ENCODE measurements at regions not wholly inside any gene's neighbourhood (a gene's known extent, or its start where the extent isn't known, plus 50 kb on each side); places are given as distances from the start of the nearest gene placed in this dataset.

DNA sequence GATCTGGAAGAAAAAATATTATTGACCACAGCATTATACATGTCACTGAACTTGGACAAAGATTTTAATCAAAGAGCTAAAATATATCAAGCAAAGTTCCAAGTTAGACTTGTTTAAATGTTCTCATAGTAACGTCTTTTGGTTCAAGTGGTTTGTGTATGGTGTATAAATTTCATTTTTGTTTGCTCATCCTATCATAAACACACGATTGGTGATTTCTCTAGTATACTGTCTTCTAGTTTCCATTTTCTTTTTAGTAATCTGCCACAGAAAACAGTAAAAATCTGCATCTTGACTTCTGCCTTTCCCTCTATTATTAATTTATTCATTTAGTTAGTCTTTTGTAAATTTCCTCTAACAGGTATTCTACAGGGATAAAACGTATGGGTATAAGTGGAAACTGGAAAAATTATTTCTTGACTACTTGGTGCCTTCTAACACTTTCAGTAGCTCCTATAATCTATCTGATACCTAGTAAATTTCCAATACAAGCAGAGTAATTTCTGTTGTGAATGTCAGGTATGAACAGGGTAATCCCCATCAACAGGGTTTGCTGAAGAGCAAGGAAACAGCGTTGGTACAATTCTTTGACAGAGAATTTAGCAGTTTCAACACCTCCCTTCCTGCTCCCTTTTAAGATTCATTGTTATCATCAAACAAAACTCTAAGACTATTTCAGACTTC lies 268.0 kb downstream of the PTPRC start:
- no peak for DNase-seq

DNA sequence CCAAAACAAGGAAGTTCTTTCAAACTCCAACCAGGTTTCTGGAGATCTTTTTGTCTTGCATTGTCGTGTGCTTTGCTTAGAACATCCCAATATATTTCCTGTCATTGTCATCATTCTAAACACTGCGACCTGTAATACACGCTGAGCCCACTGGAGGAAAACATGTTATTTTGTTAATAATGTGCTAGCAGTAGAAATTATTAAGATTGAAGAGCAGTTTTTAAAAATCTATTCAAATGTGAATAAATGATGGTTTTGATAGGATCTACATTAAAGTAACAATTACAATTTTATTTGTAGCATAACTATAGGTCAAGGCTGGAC lies 268.5 kb downstream of the PTPRC start:
- DNase-seq = no peak

DNA sequence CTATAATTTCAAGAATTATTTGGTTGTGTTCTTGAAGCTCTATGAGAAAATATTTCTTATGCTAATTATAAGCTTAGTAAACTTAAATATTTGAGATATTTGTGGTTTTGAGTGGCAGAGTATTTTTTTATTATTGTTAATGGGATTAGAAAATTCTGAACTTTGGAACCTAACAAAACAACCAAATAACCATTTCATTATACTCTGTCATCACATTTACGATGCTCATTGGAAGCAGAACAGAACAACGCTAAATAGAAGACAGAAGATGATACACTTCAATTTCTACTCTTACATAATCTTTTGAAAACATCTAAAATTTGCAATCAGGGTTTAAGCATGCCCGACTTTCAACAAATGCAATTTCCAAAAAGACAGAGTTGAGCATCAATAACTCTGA lies 270.2 kb downstream of the PTPRC start:
- no peak for DNase-seq

DNA sequence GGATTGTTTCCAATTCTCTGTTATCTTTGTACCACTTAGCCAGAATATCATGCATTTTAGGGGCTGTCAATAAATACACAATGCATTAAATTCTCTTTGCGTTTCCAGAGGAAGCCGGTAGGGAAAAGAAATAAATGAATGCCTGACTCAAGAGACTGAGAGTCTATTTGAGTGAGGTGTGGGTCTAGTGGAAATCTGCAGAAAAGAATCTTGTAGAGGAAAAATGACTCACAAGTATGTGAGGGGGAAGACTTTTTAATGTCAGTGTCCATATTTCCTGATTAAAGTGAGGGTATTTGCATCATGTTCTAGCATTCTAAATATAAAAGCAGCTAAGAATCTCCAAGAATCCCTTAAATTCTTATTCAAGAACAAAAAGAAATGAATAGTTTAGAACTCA lies 271.1 kb downstream of the PTPRC start:
- no peak for DNase-seq

DNA sequence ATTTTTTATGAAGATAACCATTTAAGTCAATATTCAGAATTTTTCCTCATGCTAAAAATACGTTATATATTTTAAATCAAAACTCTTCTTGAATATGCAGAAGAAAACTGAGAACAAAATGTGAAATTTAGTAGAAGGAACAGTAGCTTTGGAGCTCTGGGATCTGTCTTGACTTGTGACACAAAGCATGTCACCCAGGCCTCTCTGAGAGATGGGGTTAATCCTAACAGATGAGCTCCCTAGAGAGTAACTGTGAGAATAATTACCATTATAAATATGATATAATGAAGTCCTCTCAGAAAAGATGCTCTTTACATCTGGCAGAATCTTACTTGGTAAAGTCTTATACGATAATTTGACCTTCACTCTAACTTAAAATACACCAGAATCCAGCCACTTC lies 272.0 kb downstream of the PTPRC start:
- no peak for DNase-seq

DNA sequence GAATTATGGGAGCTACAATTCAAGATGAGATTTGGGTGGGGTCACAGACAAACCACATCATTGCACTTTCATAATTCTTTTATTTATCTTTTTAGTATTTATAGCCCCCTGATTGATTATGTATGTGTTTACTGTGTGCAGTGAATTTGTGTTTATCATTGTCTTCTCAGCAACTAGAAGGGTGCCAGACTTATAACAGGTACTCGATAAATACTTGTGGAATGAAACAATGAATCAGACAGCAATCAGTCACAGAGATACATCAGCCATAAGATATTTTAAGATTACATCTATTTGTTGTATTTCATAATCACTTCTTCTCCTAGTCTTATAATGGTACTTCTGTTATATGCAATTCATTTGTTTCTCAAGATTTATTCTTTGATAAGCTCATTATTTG lies 273.2 kb downstream of the PTPRC start:
- DNase-seq = no peak

DNA sequence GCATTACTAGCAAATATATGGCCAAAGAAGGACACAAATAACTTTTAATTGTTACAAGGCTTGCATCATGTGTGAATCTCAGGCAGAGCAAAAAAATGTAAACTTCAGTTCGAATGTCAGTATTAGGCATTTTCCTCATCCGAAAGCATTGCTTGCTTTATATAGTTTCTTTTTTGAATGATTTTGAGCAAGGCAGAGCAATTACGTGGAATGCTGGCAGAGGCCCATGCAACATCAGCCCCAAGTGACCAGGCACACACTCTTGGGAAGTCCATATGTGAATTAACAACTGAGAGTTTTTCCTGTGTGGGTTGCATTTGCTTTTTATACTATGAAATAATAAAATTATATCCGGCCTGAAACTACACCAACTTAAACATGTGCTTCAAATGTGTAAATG lies 274.8 kb downstream of the PTPRC start:
- DNase-seq = no peak

DNA sequence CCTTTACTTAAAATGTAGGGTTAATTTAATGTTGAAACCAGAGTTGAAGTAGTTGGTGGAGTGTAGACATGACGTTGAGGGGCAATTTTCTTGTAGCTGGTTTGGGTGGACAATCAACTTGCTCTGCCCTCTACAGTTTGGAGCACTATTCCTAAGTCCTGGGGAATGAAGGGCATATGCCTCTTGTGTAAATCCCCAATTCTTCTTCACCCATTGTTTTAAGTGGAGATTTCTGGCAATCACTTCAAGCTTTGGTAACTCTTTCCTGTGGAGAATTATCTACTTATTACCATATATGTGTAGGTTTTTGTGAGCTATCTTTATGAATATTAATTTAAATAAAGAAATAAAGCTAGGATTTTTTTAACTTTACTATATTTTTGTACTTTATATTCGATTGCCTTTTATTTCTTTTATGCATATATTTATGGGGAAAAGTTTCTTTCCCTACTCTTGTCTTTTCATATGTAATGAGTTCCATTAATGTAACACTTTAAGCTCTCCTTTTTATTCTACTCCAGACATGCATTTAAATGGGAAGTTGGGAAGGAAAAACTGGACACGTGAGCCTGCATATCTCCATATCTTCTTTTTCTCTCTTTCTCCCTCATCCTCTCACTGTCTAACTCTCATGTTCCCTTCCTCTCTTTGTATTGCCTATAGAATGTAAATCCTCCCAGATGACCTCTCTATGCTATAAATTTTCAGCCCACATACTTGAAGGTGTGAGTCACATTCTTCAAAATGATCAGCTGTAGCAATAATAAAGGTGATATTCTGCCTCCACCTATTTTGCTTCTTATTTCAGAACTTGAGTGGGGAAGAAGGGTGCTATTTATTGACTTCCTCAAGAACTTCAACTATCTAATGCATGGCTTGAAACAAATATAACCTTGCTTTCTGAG lies 276.7 kb downstream of the PTPRC start:
- no peak for DNase-seq

DNA sequence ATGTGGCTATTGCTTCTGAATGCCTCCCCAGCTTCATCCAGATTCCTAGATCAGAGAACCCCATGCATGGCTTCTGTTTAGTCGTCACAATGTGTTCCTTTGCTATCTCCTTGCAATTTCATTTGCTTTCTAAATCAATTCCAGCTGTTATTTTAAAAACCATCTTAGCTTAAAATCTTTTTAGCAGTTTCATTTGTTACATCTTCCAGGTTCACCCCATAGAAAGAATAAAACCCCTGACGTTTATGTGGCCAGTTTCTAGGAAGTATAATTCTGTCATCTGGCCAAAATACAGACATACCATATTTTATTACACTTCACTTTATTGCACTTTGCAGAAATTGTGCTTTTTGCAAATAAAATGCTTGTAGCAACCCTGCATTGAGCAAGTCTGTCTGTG lies 278.4 kb downstream of the PTPRC start:
- DNase-seq = no peak

DNA sequence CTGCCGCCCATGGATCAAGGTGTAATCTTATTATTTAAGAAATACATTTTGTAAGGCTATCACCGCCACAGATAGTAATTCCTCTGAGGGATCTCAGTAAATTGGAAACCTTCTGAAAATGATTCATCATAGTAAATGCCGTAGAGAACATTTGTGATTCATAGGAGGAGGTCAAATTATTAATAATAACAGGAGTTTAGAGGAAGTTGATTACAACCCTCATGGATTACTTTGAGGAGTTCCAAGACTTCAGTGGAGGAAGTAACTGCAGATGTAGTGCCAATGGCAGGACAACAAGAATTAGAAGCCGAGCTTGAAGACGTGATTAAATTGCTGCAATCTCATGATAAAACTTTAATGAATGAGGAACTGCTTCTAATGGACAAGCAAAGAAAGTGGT lies 280.1 kb downstream of the PTPRC start:
- DNase-seq = no peak

DNA sequence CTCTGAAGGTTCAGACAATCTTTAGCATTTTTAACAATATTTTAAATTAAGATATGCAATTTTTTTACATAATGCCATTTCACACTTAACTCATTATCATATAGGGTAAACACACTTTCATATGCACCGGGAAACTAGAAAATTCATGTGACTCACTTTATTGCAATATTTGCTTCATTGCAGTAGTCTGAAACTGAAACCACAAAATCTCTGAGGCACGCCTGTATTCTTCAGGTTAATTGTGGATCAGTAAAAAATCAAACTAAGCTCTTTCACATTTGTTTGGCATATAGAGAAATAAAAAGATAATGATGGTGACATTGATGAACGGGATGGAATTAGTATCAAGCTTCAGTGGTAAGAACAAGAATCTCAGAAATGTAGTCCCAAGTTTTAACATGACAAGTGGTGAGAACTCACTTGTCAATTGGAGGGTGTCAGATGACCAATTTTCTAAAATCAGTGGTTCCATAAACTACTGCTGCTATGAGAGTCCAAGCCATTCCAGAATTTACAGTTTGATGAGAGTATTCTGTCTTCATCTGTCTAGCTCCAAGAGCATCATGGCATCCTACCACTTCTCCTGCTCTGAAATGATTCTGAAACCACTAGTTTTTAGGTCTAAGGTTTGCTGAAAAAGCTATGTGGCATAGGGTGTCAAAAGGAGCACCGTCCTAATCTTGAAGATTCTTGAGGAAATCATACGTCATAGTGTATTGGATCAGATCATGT lies 281.0 kb downstream of the PTPRC start:
- no peak for DNase-seq

DNA sequence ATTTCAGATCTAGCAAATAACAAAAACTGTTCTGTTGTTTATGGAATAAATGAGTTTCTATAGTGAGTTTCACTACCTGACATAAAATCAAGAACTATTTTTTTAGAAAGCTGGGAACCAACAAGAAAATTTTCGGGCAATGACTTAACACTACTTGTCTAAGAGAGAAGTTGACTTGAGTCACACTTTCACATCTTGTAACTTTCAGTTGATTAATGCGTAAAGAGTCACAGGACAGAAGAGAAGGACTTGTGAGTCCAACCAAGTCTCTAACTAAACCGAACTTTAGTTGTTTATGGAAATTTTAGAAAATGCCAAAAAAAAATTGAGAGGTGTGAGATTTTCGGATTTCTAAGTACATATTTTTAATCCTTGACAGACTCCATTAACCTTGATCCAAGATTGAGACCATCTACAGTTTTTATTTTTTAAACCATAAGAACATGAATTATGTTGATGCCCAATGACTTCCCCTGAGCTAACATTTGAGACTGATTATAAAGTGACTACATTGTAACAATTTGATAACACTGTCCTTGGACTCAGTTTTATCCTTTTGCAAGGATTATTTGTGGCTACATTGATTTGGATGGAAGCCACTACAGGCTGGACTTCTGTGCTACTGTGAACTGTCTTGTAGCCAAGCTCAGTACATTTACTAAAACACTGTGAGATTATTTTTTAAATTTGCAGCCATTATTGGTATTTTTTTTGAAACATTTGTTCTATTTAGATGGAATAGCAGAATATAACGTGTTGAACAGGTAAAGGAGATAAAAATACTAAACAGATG lies 284.0 kb downstream of the PTPRC start:
- DNase-seq = no peak

DNA sequence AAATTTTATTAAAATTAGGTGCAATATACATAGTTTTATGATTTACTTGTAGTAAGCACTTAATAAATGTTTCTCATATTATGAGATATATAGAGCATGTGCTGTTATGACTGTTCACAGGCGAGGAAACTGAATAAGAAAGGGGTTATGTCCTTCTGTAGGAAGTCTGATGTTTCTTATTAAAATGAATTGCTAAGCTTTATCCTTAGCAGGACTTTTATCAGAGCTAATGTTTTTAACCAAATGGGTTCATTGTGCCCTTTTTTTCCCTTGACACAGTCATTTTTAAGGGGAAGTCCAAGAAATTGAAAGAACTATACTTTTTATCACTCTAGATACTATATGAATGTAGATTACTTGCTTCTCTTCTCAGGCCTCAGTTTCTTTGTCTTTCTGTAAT lies 285.2 kb downstream of the PTPRC start:
- no peak for DNase-seq

DNA sequence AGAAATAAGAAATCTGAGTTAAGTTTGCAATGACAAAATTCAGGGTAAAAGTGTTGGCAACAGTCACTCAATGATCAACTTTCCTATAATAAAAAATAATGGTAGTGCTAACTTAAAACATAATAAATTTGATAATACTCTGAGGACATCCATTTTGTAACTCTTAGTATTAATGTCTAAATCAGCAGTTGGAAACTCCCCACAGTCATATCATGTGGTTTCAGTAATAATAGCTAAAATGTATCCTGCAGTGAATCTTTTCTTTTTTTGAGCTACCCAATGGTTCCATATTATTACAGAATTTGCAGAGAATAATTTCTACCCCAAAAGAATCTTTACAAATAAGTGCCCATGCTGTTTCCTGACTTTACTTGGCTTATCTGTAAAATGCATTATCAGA lies 286.7 kb downstream of the PTPRC start:
- DNase-seq = no peak

DNA sequence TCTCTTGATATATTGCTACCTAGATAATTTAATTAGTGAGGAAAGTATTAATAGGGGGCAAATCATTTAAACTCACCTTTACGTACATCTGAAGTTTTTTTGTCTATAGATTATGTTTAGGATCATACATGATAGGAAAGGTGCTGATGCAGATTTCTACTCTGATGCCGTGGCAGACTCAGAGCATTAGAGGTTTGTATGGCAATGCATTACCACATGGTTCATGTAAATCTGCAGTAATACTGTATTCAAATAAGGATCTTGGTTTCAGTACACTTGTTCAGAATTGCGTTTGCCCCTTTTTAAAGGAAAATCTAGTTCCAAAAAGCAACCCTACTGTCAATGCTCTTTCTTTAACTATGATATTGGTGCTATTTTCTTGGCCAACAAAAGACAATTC lies 288.3 kb downstream of the PTPRC start:
- no peak for DNase-seq

DNA sequence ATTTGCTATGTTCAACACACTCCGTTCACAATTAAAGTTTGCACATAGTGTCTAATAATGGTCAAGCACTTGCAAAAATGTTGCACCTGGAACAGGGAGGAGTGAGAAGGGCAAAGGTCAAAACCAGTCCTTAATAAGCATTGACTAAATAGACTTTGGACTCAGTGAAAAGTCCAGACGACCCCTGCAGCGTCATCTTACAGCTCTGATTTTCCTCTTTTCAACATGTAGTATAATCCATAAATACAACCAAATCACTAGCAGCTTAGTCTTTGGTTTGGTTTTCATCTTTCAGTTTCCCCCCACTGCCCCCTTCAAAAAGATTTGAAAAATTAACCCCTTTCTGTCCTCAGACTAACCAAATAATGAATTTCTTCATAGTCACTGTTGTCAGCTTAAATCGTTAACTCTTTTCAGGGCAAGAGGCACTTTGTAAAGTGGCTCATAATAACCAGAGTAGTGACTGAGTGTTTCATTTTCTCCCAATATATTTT lies 290.3 kb downstream of the PTPRC start:
- no peak for DNase-seq

DNA sequence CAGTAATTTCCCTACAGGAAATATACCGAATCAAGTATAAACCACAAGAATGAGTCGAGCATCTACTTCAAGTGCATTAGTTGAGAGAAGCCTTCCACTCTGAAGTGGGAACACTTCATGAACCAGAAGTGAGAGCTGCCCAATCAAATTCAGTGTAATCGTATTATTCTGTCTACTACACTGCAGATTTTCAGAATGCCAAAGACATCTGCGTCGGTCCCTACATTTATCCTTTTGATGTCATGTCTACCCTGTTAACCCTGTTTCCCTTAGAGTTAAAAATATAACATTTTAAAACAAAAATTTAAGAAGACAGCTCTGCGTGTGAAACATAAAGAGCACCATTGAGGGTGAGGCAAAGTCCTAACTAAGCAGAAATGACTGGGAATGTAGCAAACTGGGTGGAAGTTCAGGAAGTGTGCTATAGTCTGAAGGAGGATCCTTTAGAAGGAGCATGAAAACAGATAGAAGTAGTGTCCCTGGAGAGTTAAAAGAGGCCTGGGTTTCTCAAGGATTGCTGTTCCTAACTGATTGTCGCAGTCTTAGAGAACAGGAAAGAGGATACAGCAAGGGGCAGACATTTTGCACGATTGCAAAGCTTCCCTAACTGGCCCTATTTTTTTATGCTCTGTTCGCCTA lies 291.2 kb downstream of the PTPRC start:
- no peak for DNase-seq

DNA sequence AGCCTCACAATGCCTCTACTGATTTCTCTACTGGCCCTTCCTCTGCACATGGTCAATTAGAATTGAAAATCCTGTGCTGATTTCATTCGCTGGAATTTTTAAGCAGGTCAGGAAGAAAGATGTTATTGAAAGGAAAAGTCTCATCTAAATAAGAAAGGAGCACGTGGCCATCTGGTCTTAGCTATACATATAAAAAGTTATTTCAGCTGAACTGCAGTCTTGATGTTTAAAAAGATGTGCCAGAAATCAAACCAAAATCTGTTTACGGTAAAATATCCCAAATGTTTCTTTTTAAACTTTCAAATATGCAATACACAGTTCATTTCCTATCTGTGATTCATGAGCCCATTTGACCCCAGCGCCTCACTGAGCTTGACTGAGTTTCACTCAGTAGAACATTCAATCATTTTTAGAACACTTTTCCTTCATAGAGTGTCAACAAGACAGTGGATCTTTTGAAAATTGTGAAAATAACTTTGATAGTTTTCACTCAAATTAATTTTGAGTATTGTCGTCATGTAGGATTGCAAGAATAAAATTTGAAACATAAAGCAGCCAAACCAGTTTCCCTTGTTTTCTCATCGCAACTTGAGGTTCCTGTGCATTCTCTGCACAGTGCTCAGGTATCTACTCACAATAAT lies 293.6 kb downstream of the PTPRC start:
- no peak for DNase-seq

DNA sequence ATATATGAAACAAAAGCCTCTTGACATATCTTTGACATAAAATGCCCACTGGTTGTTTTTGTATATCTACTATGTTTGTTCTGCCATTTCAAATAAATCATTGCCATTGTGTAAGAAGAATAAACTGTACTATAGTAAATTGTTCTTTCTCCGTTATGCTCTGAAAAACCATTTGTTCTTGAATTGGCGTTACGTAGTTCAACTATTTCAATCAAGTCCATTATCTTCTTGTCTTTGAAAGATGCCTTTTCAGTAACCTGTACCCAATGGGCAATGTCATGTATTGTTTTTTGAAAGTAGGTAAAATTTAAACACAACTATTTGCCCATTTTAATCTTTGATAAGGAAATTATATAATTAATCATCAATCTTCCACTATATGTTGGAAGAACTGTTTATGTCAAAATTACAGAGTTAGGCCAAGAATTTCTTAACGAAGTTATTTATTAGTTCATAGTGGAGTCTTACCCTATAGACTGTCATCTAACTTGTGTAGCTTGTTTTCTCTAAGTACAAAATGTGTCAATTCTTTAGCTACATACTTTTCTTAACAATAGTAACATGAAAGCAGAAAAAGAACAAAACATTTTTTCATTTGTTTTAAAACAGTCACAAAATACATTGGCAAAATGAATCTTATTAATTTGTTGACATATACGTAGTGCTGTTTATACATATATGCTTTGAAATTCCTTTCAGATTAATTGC lies 294.8 kb downstream of the PTPRC start:
- DNase-seq = no peak

DNA sequence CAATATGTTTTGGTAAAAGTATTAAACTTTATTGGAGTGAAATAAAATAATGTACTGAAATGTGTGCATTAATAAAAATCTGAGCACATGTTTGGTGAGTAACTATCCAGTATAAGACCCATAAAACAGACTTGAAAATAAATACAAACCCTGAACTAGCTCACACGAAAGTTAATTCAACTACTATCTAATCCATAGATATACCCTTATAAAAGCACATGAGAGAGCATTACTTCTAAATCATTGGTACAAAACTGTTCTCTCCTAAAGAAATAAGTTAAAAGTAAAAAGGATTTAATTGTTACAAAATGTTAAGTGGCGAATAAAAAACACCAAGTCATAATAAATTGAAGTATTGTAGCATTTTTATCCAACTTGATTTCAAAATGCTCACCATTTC lies 295.6 kb downstream of the PTPRC start:
- DNase-seq = no peak

DNA sequence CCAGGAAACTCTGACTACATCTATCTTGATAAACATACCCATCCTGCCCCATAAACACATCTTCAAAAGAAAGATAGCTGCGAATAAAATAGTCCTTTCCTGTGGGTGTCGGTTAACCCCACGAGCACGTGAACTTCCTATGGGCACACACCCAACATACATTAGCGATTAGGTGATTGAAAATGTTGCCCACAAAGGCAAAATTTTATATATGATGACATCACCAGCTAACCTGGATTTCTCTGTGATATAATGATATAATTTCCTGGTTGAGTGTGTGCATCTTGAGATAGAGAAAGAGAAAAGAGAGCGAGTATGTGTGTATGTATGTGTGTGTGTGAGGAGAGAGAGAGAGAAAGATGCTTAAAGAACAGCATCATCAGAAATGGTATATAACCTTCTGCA lies 296.1 kb downstream of the PTPRC start:
- DNase-seq = no peak

Measured in activated naive CD4-positive, alpha-beta T cell treated with anti-CD3 and anti-CD28 coated beads, Interleukin-2, amount 50 U/mL, for 16 hours (primary cell).